HCT116 (cell line): ENCODE measurements at regions not wholly inside any gene's neighbourhood (a gene's known extent, or its start where the extent isn't known, plus 50 kb on each side); places are given as distances from the start of the nearest gene placed in this dataset.

Source experiments
- CEBPB ChIP-seq: IDR thresholded peaks from 2 replicates; pipeline ENCODE4 v1.6.1; 2012; ENCODE audit warnings: low read depth
- EZH2 ChIP-seq: fragments of 200-600 bp; sonication (generic); IDR thresholded peaks from 2 replicates; pipeline ENCODE4 v1.6.1; 2017; ENCODE audit warnings: antibody characterized with exemption, mixed run types
- EZH2phosphoT487 ChIP-seq: fragments of 200-600 bp; IDR thresholded peaks from 2 replicates; pipeline ENCODE4 v1.6.1; 2018; ENCODE audit warnings: antibody characterized with exemption, borderline replicate concordance
- JUND ChIP-seq: IDR thresholded peaks from 2 replicates; pipeline ENCODE4 v1.6.1; 2012
- POLR2A ChIP-seq: IDR thresholded peaks from 2 replicates; pipeline ENCODE4 v1.7.0; 2011; ENCODE audit warnings: borderline replicate concordance; ENCODE audit not compliant: insufficient read depth, insufficient read length; ENCODE audit errors: extremely low read depth
- POLR2AphosphoS5 ChIP-seq: IDR thresholded peaks from 2 replicates; pipeline ENCODE4 v1.6.1; 2011; ENCODE audit warnings: mild to moderate bottlenecking, low read depth, low read length, moderate library complexity
- SIN3A ChIP-seq: IDR thresholded peaks from 2 replicates; pipeline ENCODE4 v1.6.1; 2012; ENCODE audit warnings: low read depth
- SP1 ChIP-seq: IDR thresholded peaks from 2 replicates; pipeline ENCODE4 v1.6.1; 2012; ENCODE audit warnings: low read depth
- SRF ChIP-seq: IDR thresholded peaks from 2 replicates; pipeline ENCODE4 v1.6.1; 2012; ENCODE audit warnings: low read depth
- TCF7L2 ChIP-seq: IDR thresholded peaks from 2 replicates; pipeline ENCODE4 v1.7.0; 2011; ENCODE audit warnings: borderline replicate concordance, inconsistent platforms; ENCODE audit not compliant: insufficient read depth, insufficient read length; ENCODE audit errors: extremely low read depth
- YY1 ChIP-seq: IDR thresholded peaks from 2 replicates; pipeline ENCODE4 v1.6.1; 2011; ENCODE audit warnings: low read length, low read depth, moderate library complexity, mild to moderate bottlenecking; ENCODE audit not compliant: insufficient replicate concordance; ENCODE audit errors: extremely low read depth
- TF ChIP-seq, protein P1 (sequence below), 3 experiments: fragments of 200-600 bp in 1 of 3; sonication (generic) in 1 of 3; IDR thresholded peaks in 2 of 3; conservative IDR thresholded peaks in 1 of 3; 2 replicates each; pipeline ENCODE4 v1.5.1; 2012 to 2017; ENCODE audit warnings: low read depth in 2 of 3, low read length in 2 of 3, antibody characterized with exemption in 1 of 3, borderline replicate concordance in 1 of 3, control low read depth in 1 of 3, mild to moderate bottlenecking in 1 of 3, mixed read lengths in 1 of 3, mixed run types in 1 of 3, moderate library complexity in 1 of 3; ENCODE audit not compliant: insufficient read depth in 1 of 3

DNA sequence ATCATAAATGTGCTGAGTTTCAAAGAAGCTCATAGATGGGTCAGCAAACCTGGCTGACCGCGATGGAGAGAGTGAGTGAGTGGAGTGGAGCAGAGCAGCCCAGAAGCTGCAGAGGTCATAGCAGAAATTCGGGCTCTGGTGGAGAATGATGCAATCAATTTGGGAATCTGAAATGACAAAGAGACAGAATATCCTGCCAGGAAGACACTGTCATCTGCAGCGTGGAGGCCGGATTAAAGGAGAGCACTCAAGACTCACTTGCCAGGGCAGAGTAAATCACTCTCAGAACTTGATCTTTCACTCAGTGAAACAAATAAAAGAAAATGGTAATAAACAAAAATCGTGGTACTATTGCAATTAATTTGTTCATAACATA lies 109.6 kb upstream of the RREB1 start:
- TF ChIP-seq EZH2 (no peak), JUND (no peak), YY1 (no peak), CEBPB (peak; percentile 46; the same call in 1 of the 2 replicates), SRF (no peak), SP1 (no peak), POLR2AphosphoS5 (no peak), TCF7L2 (no peak), SIN3A (no peak), POLR2A (no peak), EZH2phosphoT487 (no peak)
- TF ChIP-seq, protein P1, sequence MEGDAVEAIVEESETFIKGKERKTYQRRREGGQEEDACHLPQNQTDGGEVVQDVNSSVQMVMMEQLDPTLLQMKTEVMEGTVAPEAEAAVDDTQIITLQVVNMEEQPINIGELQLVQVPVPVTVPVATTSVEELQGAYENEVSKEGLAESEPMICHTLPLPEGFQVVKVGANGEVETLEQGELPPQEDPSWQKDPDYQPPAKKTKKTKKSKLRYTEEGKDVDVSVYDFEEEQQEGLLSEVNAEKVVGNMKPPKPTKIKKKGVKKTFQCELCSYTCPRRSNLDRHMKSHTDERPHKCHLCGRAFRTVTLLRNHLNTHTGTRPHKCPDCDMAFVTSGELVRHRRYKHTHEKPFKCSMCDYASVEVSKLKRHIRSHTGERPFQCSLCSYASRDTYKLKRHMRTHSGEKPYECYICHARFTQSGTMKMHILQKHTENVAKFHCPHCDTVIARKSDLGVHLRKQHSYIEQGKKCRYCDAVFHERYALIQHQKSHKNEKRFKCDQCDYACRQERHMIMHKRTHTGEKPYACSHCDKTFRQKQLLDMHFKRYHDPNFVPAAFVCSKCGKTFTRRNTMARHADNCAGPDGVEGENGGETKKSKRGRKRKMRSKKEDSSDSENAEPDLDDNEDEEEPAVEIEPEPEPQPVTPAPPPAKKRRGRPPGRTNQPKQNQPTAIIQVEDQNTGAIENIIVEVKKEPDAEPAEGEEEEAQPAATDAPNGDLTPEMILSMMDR (IDR thresholded peaks at IDR 0.05 in 2 of 3, conservative IDR thresholded peaks at IDR 0.05 in 1 of 3; ENCODE audit: borderline replicate concordance in 1 of 3, insufficient read depth in 1 of 3, low read depth in 2 of 3, low read length in 2 of 3), result no peak
